CD4-positive, alpha-beta T cell (primary cell): ENCODE measurements at regions not wholly inside any gene's neighbourhood (a gene's known extent, or its start where the extent isn't known, plus 50 kb on each side); places are given as distances from the start of the nearest gene placed in this dataset.

ENCODE experiments used
- ATAC-seq: fragments of 200-7000 bp; cut with Tn5 transposase; one replicate; pipeline ENCODE4 v1.10.0; 2022; ENCODE audit warnings: mild to moderate bottlenecking; ENCODE audit not compliant: poor library complexity
- CTCF ChIA-PET: fragments of 350-600 bp; sonication (Branson Sonifier 250); formaldehyde crosslinking; loops from one replicate; lab custom pipeline; 2021; ENCODE audit warnings: antibody characterized with exemption, inconsistent platforms; lab: Charles Lee
- POLR2A ChIA-PET: fragments of 350-600 bp; sonication (Branson Sonifier 250); formaldehyde crosslinking; loops from one replicate; lab custom pipeline; 2021; ENCODE audit warnings: antibody characterized with exemption, inconsistent platforms; lab: Charles Lee
- DNase-seq, 14 experiments: peaks; one replicate each; pipeline ENCODE4 v3.0.0-alpha.2; 2013 to 2020; ENCODE audit warnings: mixed read lengths in 2 of 14
- H3K27ac ChIP-seq, 2 donors: one replicate each; pipeline versions ENCODE4 v1.5.1 to v1.7.0; 2013; ENCODE audit warnings: low read length in 2 of 2, low read depth in 1 of 2, mild to moderate bottlenecking in 1 of 2
- H3K27me3 ChIP-seq, 2 experiments: 1 replicate in 1 of 2; 2 replicates in 1 of 2; pipeline versions ENCODE4 v1.6.1 to v1.7.0; 2013; ENCODE audit warnings: low read length in 2 of 2, control low read depth in 1 of 2, mild to moderate bottlenecking in 1 of 2, moderate library complexity in 1 of 2; ENCODE audit not compliant: insufficient read depth in 2 of 2, control insufficient read depth in 1 of 2
- H3K36me3 ChIP-seq: one replicate; pipeline ENCODE4 v1.6.1; 2013; ENCODE audit warnings: low read length, control low read depth; ENCODE audit not compliant: insufficient read depth
- H3K4me1 ChIP-seq: one replicate; pipeline ENCODE4 v1.6.1; 2013; ENCODE audit warnings: low read length, control low read depth; ENCODE audit not compliant: insufficient read depth
- H3K4me3 ChIP-seq: one replicate; pipeline ENCODE4 v1.5.1; 2013; ENCODE audit warnings: mild to moderate bottlenecking, low read length, moderate library complexity
- H3K9me3 ChIP-seq, 2 experiments: 1 replicate in 1 of 2; 2 replicates in 1 of 2; pipeline versions ENCODE4 v1.6.1 to v1.7.0; 2013; ENCODE audit warnings: low read length in 2 of 2, mild to moderate bottlenecking in 2 of 2, control low read depth in 1 of 2, moderate library complexity in 1 of 2; ENCODE audit not compliant: control insufficient read depth in 1 of 2, insufficient read depth in 1 of 2
- H3K27ac Mint-ChIP-seq: one replicate; pipeline ENCODE4 v1.8.0; 2020; ENCODE audit warnings: mixed read lengths
- H3K27me3 Mint-ChIP-seq: one replicate; pipeline ENCODE4 v1.8.0; 2021; ENCODE audit warnings: mixed read lengths
- H3K36me3 Mint-ChIP-seq: one replicate; pipeline ENCODE4 v1.8.0; 2021; ENCODE audit warnings: low read depth, mixed read lengths
- H3K4me1 Mint-ChIP-seq: one replicate; pipeline ENCODE4 v1.8.0; 2021; ENCODE audit warnings: low read depth, mixed read lengths
- H3K4me3 Mint-ChIP-seq: one replicate; pipeline ENCODE4 v1.8.0; 2020; ENCODE audit warnings: mild to moderate bottlenecking, mixed read lengths
- H3K9me3 Mint-ChIP-seq: one replicate; pipeline ENCODE4 v1.8.0; 2020; ENCODE audit warnings: mixed read lengths
- CTCF ChIP-seq: fragments of 200-600 bp; IDR thresholded peaks from one replicate; pipeline ENCODE4 v1.8.0; 2022; ENCODE audit warnings: antibody characterized with exemption, mild to moderate bottlenecking
- intact Hi-C, 2 experiments: fragments of 100-400 bp; cut with DNase I in 1 of 2; cut with micrococcal nuclease in 1 of 2; formaldehyde crosslinking; loops; one replicate each; pipeline versions ENCODE4 v1.15.1 to v1.9.0; 2023 to 2025; cut with DNase I, micrococcal nuclease

GRCh38 chr22:48137640-48138039, 1375.2 kb downstream of the TBC1D22A start:
- Histone ChIP-seq H3K4me1 (no peaks in the 10 kb centered on the region), H3K27me3 (no peaks in the 10 kb centered on the region), H3K27ac (no peak overlapping the region), H3K4me3 (no peak overlapping the region), H3K36me3 (no peaks in the 10 kb centered on the region), H3K9me3 (peaks cover 0 to 6% of the 10 kb centered on the region in 2 experiments)
- ATAC-seq (no peak), DNase-seq (no peak)
- intact Hi-C loops, result no loop called here
- ChIA-PET POLR2A (no interaction called here), CTCF (no interaction called here)
- no peaks in the 10 kb centered on the region for H3K27me3 Mint-ChIP-seq
- H3K36me3 Mint-ChIP-seq, result no peaks in the 10 kb centered on the region
- H3K9me3 Mint-ChIP-seq, result no peaks in the 10 kb centered on the region
- peaks cover 6% of the 10 kb centered on the region for H3K4me1 Mint-ChIP-seq
- TF ChIP-seq CTCF, result no peak
- no peak overlapping the region for H3K4me3 Mint-ChIP-seq
- H3K27ac Mint-ChIP-seq, result no peak overlapping the region

GRCh38 chr22:48135592-48135991, 1373.1 kb downstream of the TBC1D22A start:
- no peak for TF ChIP-seq CTCF
- Histone ChIP-seq H3K4me1 (no peaks in the 10 kb centered on the region), H3K27me3 (no peaks in the 10 kb centered on the region), H3K4me3 (no peak overlapping the region), H3K27ac (no peak overlapping the region), H3K36me3 (no peaks in the 10 kb centered on the region), H3K9me3 (peaks cover 0 to 6% of the 10 kb centered on the region in 2 experiments)
- POLR2A ChIA-PET, result no interaction called here
- Mint-ChIP-seq H3K9me3 (no peaks in the 10 kb centered on the region), H3K27me3 (peaks cover 8% of the 10 kb centered on the region), H3K36me3 (no peaks in the 10 kb centered on the region), H3K4me1 (peaks cover 6% of the 10 kb centered on the region), H3K4me3 (no peak overlapping the region), H3K27ac (no peak overlapping the region)
- CTCF ChIA-PET, result no interaction called here
- intact Hi-C loops, result no loop called here
- DNase-seq (no peak), ATAC-seq (no peak)

DNA sequence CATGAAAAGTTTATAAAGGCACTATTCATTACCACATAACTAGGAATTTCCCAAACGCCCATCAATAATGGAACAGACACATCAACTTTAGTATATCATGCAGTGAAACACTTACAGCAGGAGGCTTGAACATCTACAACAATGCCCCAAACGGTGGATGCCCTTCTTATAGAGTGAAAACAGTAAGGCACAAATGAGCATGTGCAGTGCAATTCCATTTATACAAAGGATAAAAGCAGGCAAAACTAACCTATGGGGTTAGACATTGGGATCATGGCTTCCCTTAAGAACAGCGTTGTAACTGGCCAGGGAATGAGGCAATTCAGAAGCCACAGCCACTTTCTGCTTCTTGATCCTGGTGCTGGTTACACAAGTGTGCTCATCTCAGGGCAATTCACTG, 1363.0 kb downstream of the TBC1D22A start:
- ChIA-PET POLR2A (no interaction called here), CTCF (no interaction called here)
- Mint-ChIP-seq H3K36me3 (no peaks in the 10 kb centered on the region), H3K4me3 (no peak overlapping the region), H3K27me3 (peaks cover 7% of the 10 kb centered on the region), H3K4me1 (no peaks in the 10 kb centered on the region), H3K9me3 (no peaks in the 10 kb centered on the region), H3K27ac (no peak overlapping the region)
- DNase-seq (no peak), ATAC-seq (no peak)
- intact Hi-C loops, result no loop called here
- Histone ChIP-seq H3K27ac (no peak overlapping the region), H3K27me3 (no peaks in the 10 kb centered on the region), H3K36me3 (no peaks in the 10 kb centered on the region), H3K4me1 (no peaks in the 10 kb centered on the region), H3K9me3 (no peaks in the 10 kb centered on the region), H3K4me3 (no peak overlapping the region)
- TF ChIP-seq CTCF, result no peak
